ENCODE measurements at regions not wholly inside any gene's neighbourhood (a gene's known extent, or its start where the extent isn't known, plus 50 kb on each side); places are given as distances from the start of the nearest gene placed in this dataset.

DNA sequence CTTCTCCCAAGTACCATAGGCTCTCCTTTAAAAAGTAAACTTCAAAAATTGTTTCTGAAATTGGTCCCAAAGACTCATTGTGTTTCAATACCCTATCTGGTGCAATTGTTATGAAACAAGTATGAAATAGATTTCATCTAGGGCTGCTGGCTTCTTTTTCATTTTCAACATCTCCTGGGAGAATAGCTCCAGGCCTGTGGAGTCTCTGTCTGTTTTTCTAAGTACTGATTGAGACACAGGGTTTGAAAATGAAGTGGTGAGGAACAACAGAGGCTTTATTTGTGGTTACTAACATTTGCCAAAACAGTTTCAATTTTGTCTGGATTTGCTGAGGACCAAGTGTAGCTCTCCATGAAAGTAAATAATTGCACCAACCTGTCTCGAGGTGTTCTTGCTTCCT lies 315.9 kb upstream of the LRATD1 start:
- no peak overlapping the region for H4K5ac ChIP-seq (ENCODE audit: insufficient read length, low read depth, low read length)
- no peak overlapping the region for H4K8ac ChIP-seq (ENCODE audit: extremely low read depth, insufficient read depth, low read length)
- no peaks in the 10 kb centered on the region for H3K79me2 ChIP-seq (ENCODE audit: control insufficient read depth in 1 of 2, insufficient read depth in 2 of 2, low read length in 2 of 2)
- WGBS, 2 experiments (ENCODE audit: extremely low coverage in 1 of 2, insufficient coverage in 1 of 2, insufficient read length in 1 of 2, insufficient replicate concordance in 2 of 2, low coverage in 1 of 2, low lambda C conversion rate in 2 of 2, missing lambda C conversion rate in 1 of 2) = 94% methylated on average over 1 of the region's 1 CpG; no CpG with 5 or more reads in 1 of the 2 experiments
- no peaks in the 10 kb centered on the region for H3K4me1 ChIP-seq (replicated peaks in 1 of 4; ENCODE audit: control insufficient read depth in 3 of 4, insufficient read depth in 4 of 4, low read length in 3 of 4)
- H3K36me3 ChIP-seq (ENCODE audit: control insufficient read depth in 2 of 4, insufficient read depth in 4 of 4, low read length in 3 of 4) = no peaks in the 10 kb centered on the region
- no peaks in the 10 kb centered on the region for H3K79me1 ChIP-seq (ENCODE audit: low read depth, low read length)
- H2BK120ac ChIP-seq (replicated peaks; ENCODE audit: low read depth, low read length) = no peak overlapping the region
- no peak overlapping the region for H3K4ac ChIP-seq (replicated peaks; ENCODE audit: insufficient read length, low read depth, low read length)
- no peak overlapping the region for H3K9ac ChIP-seq (replicated peaks in 1 of 4; ENCODE audit: extremely low read depth in 1 of 4, low read depth in 3 of 4, low read length in 3 of 4)
- H3K23me2 ChIP-seq (ENCODE audit: low read depth, low read length) = no peaks in the 10 kb centered on the region
- no peak overlapping the region for H3K23ac ChIP-seq (ENCODE audit: insufficient read length)
- H3K27ac ChIP-seq (ENCODE audit: low read depth, low read length) = no peak overlapping the region
- ChIA-PET POLR2A (ENCODE audit: partially characterized antibody) (no interaction called here), CTCF (ENCODE audit: partially characterized antibody) (no interaction called here)
- no peak for FAIRE-seq
- no peak overlapping the region for H3K56ac ChIP-seq (replicated peaks; ENCODE audit: insufficient read length, low read depth, low read length)
- no peak overlapping the region for H2AK5ac ChIP-seq (ENCODE audit: low read depth, low read length)
- H3K18ac ChIP-seq (ENCODE audit: extremely low read depth, low read length) = no peak overlapping the region
- DNase-seq (ENCODE audit: low read depth in 1 of 2, low spot score in 2 of 2) = no peak
- no peak overlapping the region for H2BK20ac ChIP-seq (ENCODE audit: low read length)
- H3K4me3 ChIP-seq (ENCODE audit: extremely low read depth in 1 of 4, insufficient read depth in 2 of 4, low read depth in 3 of 4, low read length in 4 of 4) = no peak overlapping the region
- H4K91ac ChIP-seq (replicated peaks; ENCODE audit: insufficient read length, low read length) = no peak overlapping the region
- H4K20me1 ChIP-seq (replicated peaks in 1 of 2; ENCODE audit: control insufficient read depth in 1 of 2, insufficient read depth in 2 of 2, low read length in 2 of 2) = no peaks in the 10 kb centered on the region
- no peak overlapping the region for H2BK12ac ChIP-seq (ENCODE audit: low read depth, low read length)
- H2BK15ac ChIP-seq (ENCODE audit: low read length) = no peak overlapping the region
- H2BK5ac ChIP-seq (ENCODE audit: low read depth, low read length) = no peak overlapping the region
- no peak overlapping the region for H2AFZ ChIP-seq (ENCODE audit: low read length)
- H3K14ac ChIP-seq (ENCODE audit: insufficient read length) = no peak overlapping the region
- H3K4me2 ChIP-seq (ENCODE audit: insufficient read depth in 1 of 2, low read depth in 2 of 2, low read length in 2 of 2) = no peak overlapping the region
- H3K27me3 ChIP-seq (replicated peaks in 1 of 4; ENCODE audit: control insufficient read depth in 3 of 4, extremely low read depth in 1 of 4, insufficient read depth in 3 of 4, low read length in 3 of 4) = peaks cover 0 to 1% (median 0%) of the 10 kb centered on the region in 4 experiments; a peak in 1 of 7 replicates
- no peaks in the 10 kb centered on the region for H3K9me3 ChIP-seq (ENCODE audit: insufficient read depth in 2 of 2, low read depth in 1 of 2, low read length in 1 of 2)
- TF ChIP-seq CREB1 (IDR thresholded peaks at IDR 0.05) (no peak), NANOG (IDR thresholded peaks at IDR 0.05; ENCODE audit: insufficient read depth, low read depth, low read length, poor library complexity, severe bottlenecking) (no peak), SAP30 (IDR thresholded peaks at IDR 0.05; ENCODE audit: insufficient read depth, insufficient replicate concordance, low read length) (no peak), MAFK (IDR thresholded peaks at IDR 0.05; ENCODE audit: low read depth, low read length) (no peak), RXRA (IDR thresholded peaks at IDR 0.05; ENCODE audit: insufficient read depth, low read depth, low read length) (no peak), TAF7 (optimal IDR thresholded peaks at IDR 0.05; ENCODE audit: borderline replicate concordance, low read depth, low read length) (no peak), KDM4A (IDR thresholded peaks at IDR 0.05; ENCODE audit: low read depth, low read length, severe bottlenecking) (no peak), KDM1A (IDR thresholded peaks at IDR 0.05; ENCODE audit: borderline replicate concordance, low read length) (no peak), PHF8 (conservative IDR thresholded peaks at IDR 0.05; ENCODE audit: low read depth, low read length) (no peak), RAD21 (IDR thresholded peaks at IDR 0.05 in 1 of 2, conservative IDR thresholded peaks at IDR 0.05 in 1 of 2; ENCODE audit: low read depth in 2 of 2, low read length in 2 of 2) (no peak), POU5F1 (IDR thresholded peaks at IDR 0.05; ENCODE audit: low read depth, low read length) (no peak), EGR1 (IDR thresholded peaks at IDR 0.05; ENCODE audit: borderline replicate concordance, low read depth, low read length) (no peak), CHD1 (IDR thresholded peaks at IDR 0.05; ENCODE audit: low read depth, low read length) (no peak)
- TF ChIP-seq, protein P1, sequence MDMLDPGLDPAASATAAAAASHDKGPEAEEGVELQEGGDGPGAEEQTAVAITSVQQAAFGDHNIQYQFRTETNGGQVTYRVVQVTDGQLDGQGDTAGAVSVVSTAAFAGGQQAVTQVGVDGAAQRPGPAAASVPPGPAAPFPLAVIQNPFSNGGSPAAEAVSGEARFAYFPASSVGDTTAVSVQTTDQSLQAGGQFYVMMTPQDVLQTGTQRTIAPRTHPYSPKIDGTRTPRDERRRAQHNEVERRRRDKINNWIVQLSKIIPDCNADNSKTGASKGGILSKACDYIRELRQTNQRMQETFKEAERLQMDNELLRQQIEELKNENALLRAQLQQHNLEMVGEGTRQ (IDR thresholded peaks at IDR 0.05; ENCODE audit: low read length) = no peak

Data from H1 (cell line).